ENCODE measurements at regions not wholly inside any gene's neighbourhood (a gene's known extent, or its start where the extent isn't known, plus 50 kb on each side); places are given as distances from the start of the nearest gene placed in this dataset.

DNA sequence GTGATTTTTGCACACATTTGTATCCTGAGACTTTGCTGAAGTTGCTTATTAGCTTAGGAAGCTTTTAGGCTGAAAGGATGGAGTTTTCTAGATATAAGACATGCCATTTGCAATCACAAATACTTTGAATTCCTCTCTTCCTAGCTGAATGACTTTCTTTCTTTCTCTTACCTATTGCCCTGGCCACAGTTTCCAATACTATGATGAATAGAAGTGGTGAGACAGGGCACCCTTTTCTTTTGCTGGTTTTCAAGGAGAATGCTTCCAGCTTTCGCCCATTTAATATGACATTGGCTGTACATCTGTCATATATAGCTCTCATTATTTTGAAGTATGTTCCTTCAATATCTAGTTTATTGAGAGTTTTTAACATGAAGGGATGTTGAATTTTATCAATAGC lies 409.6 kb upstream of the EPHA7 start:
- TF ChIP-seq, protein P1, sequence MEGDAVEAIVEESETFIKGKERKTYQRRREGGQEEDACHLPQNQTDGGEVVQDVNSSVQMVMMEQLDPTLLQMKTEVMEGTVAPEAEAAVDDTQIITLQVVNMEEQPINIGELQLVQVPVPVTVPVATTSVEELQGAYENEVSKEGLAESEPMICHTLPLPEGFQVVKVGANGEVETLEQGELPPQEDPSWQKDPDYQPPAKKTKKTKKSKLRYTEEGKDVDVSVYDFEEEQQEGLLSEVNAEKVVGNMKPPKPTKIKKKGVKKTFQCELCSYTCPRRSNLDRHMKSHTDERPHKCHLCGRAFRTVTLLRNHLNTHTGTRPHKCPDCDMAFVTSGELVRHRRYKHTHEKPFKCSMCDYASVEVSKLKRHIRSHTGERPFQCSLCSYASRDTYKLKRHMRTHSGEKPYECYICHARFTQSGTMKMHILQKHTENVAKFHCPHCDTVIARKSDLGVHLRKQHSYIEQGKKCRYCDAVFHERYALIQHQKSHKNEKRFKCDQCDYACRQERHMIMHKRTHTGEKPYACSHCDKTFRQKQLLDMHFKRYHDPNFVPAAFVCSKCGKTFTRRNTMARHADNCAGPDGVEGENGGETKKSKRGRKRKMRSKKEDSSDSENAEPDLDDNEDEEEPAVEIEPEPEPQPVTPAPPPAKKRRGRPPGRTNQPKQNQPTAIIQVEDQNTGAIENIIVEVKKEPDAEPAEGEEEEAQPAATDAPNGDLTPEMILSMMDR (IDR thresholded peaks at IDR 0.05): no peak
- no peaks in the 10 kb centered on the region for H3K27me3 ChIP-seq (ENCODE audit: control insufficient read depth, insufficient read depth, low read length)

DNA sequence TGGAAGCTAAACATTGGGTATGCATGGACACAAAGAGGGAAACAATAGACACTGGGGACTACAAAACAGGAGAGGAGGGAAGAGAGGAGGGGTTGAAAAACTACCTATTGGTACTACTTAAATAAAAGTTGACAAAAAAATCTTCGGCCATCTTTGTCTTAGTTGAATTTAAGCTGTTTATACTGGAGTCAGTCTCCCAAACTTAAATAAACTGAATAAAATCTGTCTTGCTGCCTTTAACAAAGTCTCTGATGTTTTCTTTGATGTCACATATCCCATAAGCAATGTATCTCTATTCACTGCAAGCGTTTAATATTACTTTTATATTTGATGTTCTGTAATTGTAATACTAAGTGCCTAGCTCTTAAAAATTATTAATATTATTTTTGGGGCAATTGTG lies 409.2 kb upstream of the EPHA7 start:
- H3K9ac ChIP-seq: no peak overlapping the region
- H3K4me1 ChIP-seq: no peaks in the 10 kb centered on the region
- TF ChIP-seq, protein P1 (IDR thresholded peaks at IDR 0.05): no peak
- H2AFZ ChIP-seq: no peak overlapping the region
- no peak overlapping the region for H3K27ac ChIP-seq
- no peak overlapping the region for H3K4me2 ChIP-seq (ENCODE audit: low read length)
- no peaks in the 10 kb centered on the region for H3K79me2 ChIP-seq
- no peaks in the 10 kb centered on the region for H3K9me3 ChIP-seq (ENCODE audit: control insufficient read depth, low read length)
- H3K27me3 ChIP-seq (ENCODE audit: control insufficient read depth, insufficient read depth, low read length): no peaks in the 10 kb centered on the region
- no peak overlapping the region for H3K4me3 ChIP-seq (ENCODE audit: low read depth, low read length)
- H3K36me3 ChIP-seq (ENCODE audit: control insufficient read depth, insufficient read depth, low read length): no peaks in the 10 kb centered on the region

More for the DNA sequence above, 409.6 kb upstream of the EPHA7 start:
- Histone ChIP-seq H3K79me2 (no peaks in the 10 kb centered on the region), H3K9ac (no peak overlapping the region), H3K27ac (no peak overlapping the region), H3K36me3 (ENCODE audit: control insufficient read depth, insufficient read depth, low read length) (no peaks in the 10 kb centered on the region), H3K4me1 (no peaks in the 10 kb centered on the region), H3K4me2 (ENCODE audit: low read length) (no peak overlapping the region), H3K4me3 (ENCODE audit: low read depth, low read length) (no peak overlapping the region), H3K9me3 (ENCODE audit: control insufficient read depth, low read length) (no peaks in the 10 kb centered on the region), H2AFZ (no peak overlapping the region)

DNA sequence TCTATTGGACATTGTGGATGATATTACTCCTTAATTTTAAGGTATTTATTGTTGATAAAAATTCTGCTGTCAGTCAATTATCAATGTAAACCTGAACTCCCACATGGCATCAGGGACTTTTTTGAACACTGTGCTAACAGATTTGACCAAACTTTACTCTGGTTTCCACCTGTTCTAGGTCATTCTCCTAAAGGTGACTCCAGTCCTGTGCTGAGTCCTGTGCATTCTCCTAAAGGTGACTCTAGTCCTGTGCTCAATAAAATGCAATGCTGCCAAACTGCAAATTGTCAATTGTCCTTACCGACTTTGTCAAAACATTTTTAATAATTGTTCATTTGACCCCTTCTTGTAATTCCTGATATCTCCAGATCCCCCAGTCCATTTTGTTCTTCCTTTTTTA lies 408.4 kb upstream of the EPHA7 start:
- TF ChIP-seq, protein P1 (IDR thresholded peaks at IDR 0.05): no peak
- Histone ChIP-seq H3K79me2 (no peaks in the 10 kb centered on the region), H3K4me3 (ENCODE audit: low read depth, low read length) (no peak overlapping the region), H3K9me3 (ENCODE audit: control insufficient read depth, low read length) (no peaks in the 10 kb centered on the region), H3K36me3 (ENCODE audit: control insufficient read depth, insufficient read depth, low read length) (no peaks in the 10 kb centered on the region), H3K27ac (no peak overlapping the region), H3K4me1 (no peaks in the 10 kb centered on the region), H3K9ac (no peak overlapping the region), H2AFZ (no peak overlapping the region), H3K27me3 (ENCODE audit: control insufficient read depth, insufficient read depth, low read length) (no peaks in the 10 kb centered on the region), H3K4me2 (ENCODE audit: low read length) (no peak overlapping the region)

DNA sequence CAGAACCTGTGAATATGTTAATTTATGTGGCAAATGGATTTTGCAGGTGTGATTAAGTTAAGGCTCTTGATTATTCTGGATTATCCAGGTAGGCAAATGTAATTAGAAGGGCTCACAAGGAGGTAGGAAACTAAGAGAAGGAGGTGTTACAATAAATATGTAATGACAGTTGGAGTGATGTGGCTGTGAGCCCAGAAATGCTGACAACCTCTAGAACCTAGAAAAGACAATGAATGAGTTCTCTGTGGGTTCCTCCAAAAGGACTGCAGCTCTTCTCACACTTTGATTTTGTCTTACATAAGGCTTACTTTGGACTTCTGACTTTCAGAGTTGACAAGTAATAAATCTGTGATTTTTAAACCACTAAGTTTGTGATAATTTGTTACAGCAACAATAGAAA lies 406.6 kb upstream of the EPHA7 start:
- H3K4me1 ChIP-seq: no peaks in the 10 kb centered on the region
- TF ChIP-seq, protein P1 (IDR thresholded peaks at IDR 0.05): no peak
- H3K79me2 ChIP-seq: no peaks in the 10 kb centered on the region
- H3K4me2 ChIP-seq (ENCODE audit: low read length): no peak overlapping the region
- no peak overlapping the region for H2AFZ ChIP-seq
- no peaks in the 10 kb centered on the region for H3K36me3 ChIP-seq (ENCODE audit: control insufficient read depth, insufficient read depth, low read length)
- H3K9ac ChIP-seq: no peak overlapping the region
- no peak overlapping the region for H3K4me3 ChIP-seq (ENCODE audit: low read depth, low read length)
- no peak overlapping the region for H3K27ac ChIP-seq
- no peaks in the 10 kb centered on the region for H3K9me3 ChIP-seq (ENCODE audit: control insufficient read depth, low read length)
- H3K27me3 ChIP-seq (ENCODE audit: control insufficient read depth, insufficient read depth, low read length): no peaks in the 10 kb centered on the region

DNA sequence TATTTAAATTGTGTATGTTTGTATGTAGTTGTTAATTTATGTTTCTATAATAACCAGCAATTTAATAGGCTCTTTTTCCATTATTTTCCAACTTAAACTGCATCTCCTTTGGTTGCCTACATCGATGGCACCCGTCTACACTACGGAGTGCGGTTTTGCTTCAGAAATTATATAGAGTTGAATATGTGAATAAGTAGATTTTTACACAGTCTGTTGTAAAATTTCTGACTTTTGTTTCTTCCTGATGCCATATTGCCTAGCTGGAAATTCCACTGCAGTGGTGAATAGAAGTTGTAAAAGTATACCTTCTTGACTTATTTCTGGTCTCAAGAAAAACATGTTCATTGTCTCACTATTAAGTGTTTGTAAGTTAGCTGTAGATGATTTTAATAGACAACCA lies 404.1 kb upstream of the EPHA7 start:
- H2AFZ ChIP-seq: no peak overlapping the region

More for the DNA sequence above, 404.1 kb upstream of the EPHA7 start:
- H3K27me3 ChIP-seq (ENCODE audit: control insufficient read depth, insufficient read depth, low read length): no peaks in the 10 kb centered on the region
- no peak overlapping the region for H3K4me2 ChIP-seq (ENCODE audit: low read length)
- no peaks in the 10 kb centered on the region for H3K9me3 ChIP-seq (ENCODE audit: control insufficient read depth, low read length)
- no peak overlapping the region for H3K4me3 ChIP-seq (ENCODE audit: low read depth, low read length)
- H3K9ac ChIP-seq: no peak overlapping the region
- no peaks in the 10 kb centered on the region for H3K79me2 ChIP-seq
- TF ChIP-seq, protein P1 (IDR thresholded peaks at IDR 0.05): no peak
- no peak overlapping the region for H3K27ac ChIP-seq
- no peaks in the 10 kb centered on the region for H3K36me3 ChIP-seq (ENCODE audit: control insufficient read depth, insufficient read depth, low read length)
- no peaks in the 10 kb centered on the region for H3K4me1 ChIP-seq
